GM18507 (cell line): ENCODE measurements at regions not wholly inside any gene's neighbourhood (a gene's known extent, or its start where the extent isn't known, plus 50 kb on each side); places are given as distances from the start of the nearest gene placed in this dataset.
"Not testable (repeated sequence)": the region's sequence is repeated elsewhere in the genome, so short reads cannot be mapped to it uniquely, and the experiment has no call there.

Experiments used
- DNase-seq: peaks from one replicate; pipeline ENCODE4 v3.0.0; 2011; ENCODE audit warnings: low read depth; ENCODE audit not compliant: insufficient read length; ENCODE audit errors: extremely low spot score
- FAIRE-seq: peaks from 2 replicates; lab custom pipeline; 2011; peaks lifted over from hg19 to GRCh38; lab: Jason Lieb, UNC

GRCh38 chr5:18544421-18544820, 910.2 kb downstream of the TAF11L14 start:
- DNase-seq (no peak), FAIRE-seq (no peak)

GRCh38 chr5:18546591-18546990, 912.3 kb downstream of the TAF11L14 start:
- DNase-seq, result no peak
- FAIRE-seq, result no peak

- FAIRE-seq (no peak), DNase-seq (no peak)
Observed at GRCh38 chr5:18551716-18552115, 917.5 kb downstream of the TAF11L14 start.

GRCh38 chr5:18553269-18553668, 919.0 kb downstream of the TAF11L14 start:
- FAIRE-seq (no peak), DNase-seq (no peak)

- FAIRE-seq, result no peak
- no peak for DNase-seq
Observed at GRCh38 chr5:18560602-18561001, 926.3 kb downstream of the TAF11L14 start.

GRCh38 chr5:18563853-18564252, 929.6 kb downstream of the TAF11L14 start:
- DNase-seq (no peak), FAIRE-seq (no peak)

GRCh38 chr5:18566671-18567070, 932.4 kb downstream of the TAF11L14 start:
- no peak for FAIRE-seq
- no peak for DNase-seq

GRCh38 chr5:18576586-18576985, 942.3 kb downstream of the TAF11L14 start:
- FAIRE-seq (no peak), DNase-seq (no peak)

GRCh38 chr5:18601185-18601584, 966.9 kb downstream of the TAF11L14 start:
- no peak for FAIRE-seq
- DNase-seq, result no peak

- FAIRE-seq (no peak), DNase-seq (no peak)
Observed at GRCh38 chr5:18602402-18602801, 968.1 kb downstream of the TAF11L14 start.

- DNase-seq, result no peak
- no peak for FAIRE-seq
Observed at GRCh38 chr5:18605186-18605585, 970.9 kb downstream of the TAF11L14 start.

- no peak for FAIRE-seq
- no peak for DNase-seq
Observed at GRCh38 chr5:18607570-18607969, 973.3 kb downstream of the TAF11L14 start.

- FAIRE-seq, DNase-seq: not testable (repeated sequence)
Observed at GRCh38 chr5:18617191-18617590, 982.9 kb downstream of the TAF11L14 start.

GRCh38 chr5:18630458-18631045, 996.3 kb downstream of the TAF11L14 start:
- FAIRE-seq (no peak), DNase-seq (no peak)

GRCh38 chr5:18652404-18653215, 1018.4 kb downstream of the TAF11L14 start:
- DNase-seq (no peak), FAIRE-seq (no peak)

- no peak for DNase-seq
Observed at GRCh38 chr5:18653216-18653752, 1019.0 kb downstream of the TAF11L14 start.

GRCh38 chr5:18660511-18660910, 1026.3 kb downstream of the TAF11L14 start:
- FAIRE-seq, result no peak
- DNase-seq, result no peak

More at GRCh38 chr5:18653216-18653752, 1019.0 kb downstream of the TAF11L14 start:
- FAIRE-seq, result no peak

- DNase-seq (no peak), FAIRE-seq (no peak)
Observed at GRCh38 chr5:18662231-18662630, 1028.0 kb downstream of the TAF11L14 start.

GRCh38 chr5:18674212-18674611, 1040.0 kb downstream of the TAF11L14 start:
- not testable (repeated sequence) for DNase-seq, FAIRE-seq

- FAIRE-seq (no peak), DNase-seq (no peak)
Observed at GRCh38 chr5:18675041-18675440, 1040.8 kb downstream of the TAF11L14 start.

- DNase-seq (no peak), FAIRE-seq (no peak)
Observed at GRCh38 chr5:18686253-18686652, 1052.0 kb downstream of the TAF11L14 start.
